ENCODE measurements at regions not wholly inside any gene's neighbourhood (a gene's known extent, or its start where the extent isn't known, plus 50 kb on each side); places are given as distances from the start of the nearest gene placed in this dataset.
"Not testable (repeated sequence)": the region's sequence is repeated elsewhere in the genome, so short reads cannot be mapped to it uniquely, and the experiment has no call there.

- TF ChIP-seq CTCF (IDR thresholded peaks at IDR 0.05); EZH2 (IDR thresholded peaks at IDR 0.05; ENCODE audit: borderline replicate concordance, insufficient read depth, low read depth, low read length, poor library complexity, severe bottlenecking): not testable (repeated sequence)
Observed at GRCh38 chr14:105592646-105593045, 66.3 kb downstream of the TMEM121 start.
